ENCODE measurements at regions not wholly inside any gene's neighbourhood (a gene's known extent, or its start where the extent isn't known, plus 50 kb on each side); places are given as distances from the start of the nearest gene placed in this dataset.

DNA sequence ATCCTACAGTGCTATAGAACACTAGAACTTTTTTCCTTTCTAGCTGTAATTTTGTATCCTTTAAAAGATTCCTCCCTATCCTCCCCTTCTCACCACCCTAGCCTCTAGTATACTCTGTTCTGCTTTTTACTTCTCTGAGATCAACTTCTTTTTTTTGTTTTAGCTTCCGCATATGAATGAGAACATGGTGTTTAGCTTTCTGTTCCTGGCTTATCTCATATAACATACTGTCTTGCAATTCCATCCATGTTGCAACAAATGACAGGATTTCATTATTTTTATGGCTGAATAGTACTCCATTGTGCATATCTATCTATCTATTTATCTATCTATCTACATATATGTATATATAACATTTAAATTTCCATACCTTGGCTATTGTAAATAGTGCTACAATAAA lies 126.0 kb upstream of the MAN2A1 start:
- no peak overlapping the region for H3K4me3 ChIP-seq (ENCODE audit: low read depth, low read length)
- POLR2A ChIA-PET: no interaction called here
- H3K27me3 ChIP-seq (ENCODE audit: control insufficient read depth, insufficient read depth, low read length): no peaks in the 10 kb centered on the region
- CTCF ChIA-PET: no interaction called here
- TF ChIP-seq, protein P1, sequence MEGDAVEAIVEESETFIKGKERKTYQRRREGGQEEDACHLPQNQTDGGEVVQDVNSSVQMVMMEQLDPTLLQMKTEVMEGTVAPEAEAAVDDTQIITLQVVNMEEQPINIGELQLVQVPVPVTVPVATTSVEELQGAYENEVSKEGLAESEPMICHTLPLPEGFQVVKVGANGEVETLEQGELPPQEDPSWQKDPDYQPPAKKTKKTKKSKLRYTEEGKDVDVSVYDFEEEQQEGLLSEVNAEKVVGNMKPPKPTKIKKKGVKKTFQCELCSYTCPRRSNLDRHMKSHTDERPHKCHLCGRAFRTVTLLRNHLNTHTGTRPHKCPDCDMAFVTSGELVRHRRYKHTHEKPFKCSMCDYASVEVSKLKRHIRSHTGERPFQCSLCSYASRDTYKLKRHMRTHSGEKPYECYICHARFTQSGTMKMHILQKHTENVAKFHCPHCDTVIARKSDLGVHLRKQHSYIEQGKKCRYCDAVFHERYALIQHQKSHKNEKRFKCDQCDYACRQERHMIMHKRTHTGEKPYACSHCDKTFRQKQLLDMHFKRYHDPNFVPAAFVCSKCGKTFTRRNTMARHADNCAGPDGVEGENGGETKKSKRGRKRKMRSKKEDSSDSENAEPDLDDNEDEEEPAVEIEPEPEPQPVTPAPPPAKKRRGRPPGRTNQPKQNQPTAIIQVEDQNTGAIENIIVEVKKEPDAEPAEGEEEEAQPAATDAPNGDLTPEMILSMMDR (IDR thresholded peaks at IDR 0.05; ENCODE audit: low read depth, low read length): no peak
- H3K27ac ChIP-seq (ENCODE audit: low read depth, low read length): no peak overlapping the region
- DNase-seq (ENCODE audit: low read depth, low spot score): no peak
- H3K9me3 ChIP-seq (ENCODE audit: control insufficient read depth, insufficient read depth, low read length): no peaks in the 10 kb centered on the region

- no peak overlapping the region for H3K27ac ChIP-seq (ENCODE audit: low read depth, low read length)
- TF ChIP-seq, protein P1 (IDR thresholded peaks at IDR 0.05; ENCODE audit: low read depth, low read length): no peak
- DNase-seq (ENCODE audit: low read depth, low spot score): no peak
- ChIA-PET POLR2A (no interaction called here), CTCF (no interaction called here)
- no peaks in the 10 kb centered on the region for H3K9me3 ChIP-seq (ENCODE audit: control insufficient read depth, insufficient read depth, low read length)
- H3K4me3 ChIP-seq (ENCODE audit: low read depth, low read length): no peak overlapping the region
- H3K27me3 ChIP-seq (ENCODE audit: control insufficient read depth, insufficient read depth, low read length): no peaks in the 10 kb centered on the region
Observed at GRCh38 chr5:109563189-109563588, 126.5 kb upstream of the MAN2A1 start.

DNA sequence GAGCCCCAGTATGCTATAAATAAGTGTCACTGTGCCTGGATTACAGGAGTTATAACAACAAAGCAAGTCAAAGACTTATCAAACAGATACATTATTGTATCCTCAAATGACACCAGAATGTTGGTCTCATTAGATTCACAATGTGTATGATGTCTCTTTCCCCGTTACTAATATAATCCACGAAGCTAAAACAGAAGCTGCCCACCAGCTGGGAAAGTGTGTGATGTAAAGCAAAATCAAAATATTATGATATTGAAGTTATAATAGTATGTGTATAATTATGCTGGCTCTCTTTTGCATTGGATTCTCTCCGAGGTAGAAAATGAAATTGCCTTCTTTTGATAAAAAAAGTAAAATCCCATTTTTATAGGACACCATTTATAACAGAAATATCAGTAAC lies 127.3 kb upstream of the MAN2A1 start:
- Histone ChIP-seq H3K27ac (ENCODE audit: low read depth, low read length) (no peak overlapping the region), H3K27me3 (ENCODE audit: control insufficient read depth, insufficient read depth, low read length) (no peaks in the 10 kb centered on the region), H3K9me3 (ENCODE audit: control insufficient read depth, insufficient read depth, low read length) (no peaks in the 10 kb centered on the region), H3K4me3 (ENCODE audit: low read depth, low read length) (no peak overlapping the region)
- ChIA-PET POLR2A (no interaction called here), CTCF (no interaction called here)
- TF ChIP-seq, protein P1 (IDR thresholded peaks at IDR 0.05; ENCODE audit: low read depth, low read length): no peak
- no peak for DNase-seq (ENCODE audit: low read depth, low spot score)

DNA sequence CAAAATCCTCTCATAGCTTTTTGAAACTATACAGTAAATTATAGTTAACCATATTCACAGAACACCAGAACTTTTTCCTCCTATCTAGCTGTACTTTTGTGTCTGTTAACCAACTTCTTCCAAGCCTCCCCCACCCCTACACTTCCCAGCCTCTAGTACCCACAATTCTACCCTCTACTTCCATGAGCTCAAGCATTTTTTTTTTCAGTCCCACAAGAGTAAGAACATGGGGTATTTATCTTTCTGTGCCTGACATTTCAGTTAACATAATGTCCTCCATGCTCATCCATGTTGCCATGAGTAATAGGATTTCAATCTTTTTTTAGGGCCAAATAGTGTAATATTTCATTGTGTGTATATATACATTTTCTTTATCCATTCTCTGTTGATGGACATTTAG lies 128.3 kb upstream of the MAN2A1 start:
- H3K27ac ChIP-seq (ENCODE audit: low read depth, low read length): no peak overlapping the region
- no peaks in the 10 kb centered on the region for H3K27me3 ChIP-seq (ENCODE audit: control insufficient read depth, insufficient read depth, low read length)
- no peaks in the 10 kb centered on the region for H3K9me3 ChIP-seq (ENCODE audit: control insufficient read depth, insufficient read depth, low read length)
- H3K4me3 ChIP-seq (ENCODE audit: low read depth, low read length): no peak overlapping the region
- ChIA-PET POLR2A (no interaction called here), CTCF (no interaction called here)
- TF ChIP-seq, protein P1 (IDR thresholded peaks at IDR 0.05; ENCODE audit: low read depth, low read length): no peak
- no peak for DNase-seq (ENCODE audit: low read depth, low spot score)

GRCh38 chr5:109560554-109560953 lies 129.2 kb upstream of the MAN2A1 start:
- Histone ChIP-seq H3K27ac (ENCODE audit: low read depth, low read length) (no peak overlapping the region), H3K4me3 (ENCODE audit: low read depth, low read length) (no peak overlapping the region), H3K27me3 (ENCODE audit: control insufficient read depth, insufficient read depth, low read length) (no peaks in the 10 kb centered on the region), H3K9me3 (ENCODE audit: control insufficient read depth, insufficient read depth, low read length) (no peaks in the 10 kb centered on the region)
- DNase-seq (ENCODE audit: low read depth, low spot score): no peak
- ChIA-PET POLR2A (no interaction called here), CTCF (no interaction called here)
- TF ChIP-seq, protein P1 (IDR thresholded peaks at IDR 0.05; ENCODE audit: low read depth, low read length): no peak
